ENCODE measurements at regions not wholly inside any gene's neighbourhood (a gene's known extent, or its start where the extent isn't known, plus 50 kb on each side); places are given as distances from the start of the nearest gene placed in this dataset.

DNA sequence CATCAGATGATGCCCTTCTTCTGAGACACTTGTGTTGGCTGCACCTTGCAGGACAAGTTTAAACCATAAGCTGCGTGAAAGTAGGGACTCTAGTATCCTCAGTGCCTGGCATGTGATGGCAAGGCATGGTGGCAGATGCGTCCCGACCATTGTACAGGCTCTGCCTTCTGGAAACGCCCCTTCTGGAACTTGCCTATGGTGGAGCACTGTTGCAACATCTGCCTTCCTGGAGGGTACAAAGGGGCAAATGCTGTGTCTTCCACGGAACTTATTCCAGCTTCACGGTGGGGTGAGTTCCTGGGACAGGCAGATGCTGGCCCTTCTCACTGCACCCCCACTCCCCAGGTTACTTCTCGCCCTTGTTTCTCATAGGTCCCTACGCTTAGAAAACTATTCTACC lies 232.8 kb downstream of the THBS2 start:
- no peaks in the 10 kb centered on the region for H3K4me1 ChIP-seq (ENCODE audit: control insufficient read depth, insufficient read depth, low read length, poor library complexity, severe bottlenecking)
- no peaks in the 10 kb centered on the region for H3K27me3 ChIP-seq (replicated peaks; ENCODE audit: control insufficient read depth, insufficient read depth, low read length, poor library complexity, severe bottlenecking)

DNA sequence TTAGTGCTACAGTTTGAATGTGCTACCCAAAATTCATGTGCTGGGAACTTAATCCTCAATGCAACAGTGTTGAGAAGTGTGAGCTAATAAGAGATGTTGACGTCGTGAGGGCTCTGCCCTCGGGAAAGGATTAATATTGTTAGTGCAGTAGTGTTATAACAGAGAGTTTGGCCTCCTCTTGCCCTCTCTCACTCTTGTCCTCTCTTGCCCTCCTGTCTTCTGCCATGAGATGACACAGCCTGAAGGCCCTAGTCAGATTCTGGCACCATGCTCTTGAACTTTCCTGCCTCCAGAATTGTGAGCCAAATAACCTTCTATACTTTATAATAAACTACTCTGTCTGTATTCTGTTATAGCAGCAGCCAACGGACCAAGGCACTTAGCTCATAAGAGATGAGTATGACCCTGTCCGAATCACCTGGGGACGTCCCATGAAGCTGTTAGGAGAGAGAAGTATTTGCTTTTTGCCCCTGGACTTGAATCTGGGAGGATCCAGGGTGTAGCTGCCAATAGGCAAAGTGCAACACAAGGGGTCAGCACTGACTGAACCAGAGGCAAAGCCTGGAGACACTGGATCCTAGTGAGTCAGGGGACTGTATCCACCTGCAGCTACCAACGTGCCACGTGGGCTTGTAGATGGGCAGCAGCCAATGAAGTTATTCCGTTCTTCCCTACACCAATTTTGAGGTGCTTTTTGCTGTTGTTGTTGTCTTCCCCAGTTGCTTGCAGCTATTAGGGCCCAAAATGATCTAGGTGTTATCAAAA lies 233.7 kb downstream of the THBS2 start:
- H3K36me3 ChIP-seq (ENCODE audit: control insufficient read depth, insufficient read depth, low read length) = no peaks in the 10 kb centered on the region
- DNase-seq = no peak
- H3K27ac ChIP-seq (ENCODE audit: insufficient read depth, low read length, poor library complexity, severe bottlenecking) = no peak overlapping the region
- H3K4me3 ChIP-seq (ENCODE audit: insufficient read depth, low read depth, low read length, poor library complexity, severe bottlenecking) = no peak overlapping the region
- no peaks in the 10 kb centered on the region for H3K4me1 ChIP-seq (ENCODE audit: control insufficient read depth, insufficient read depth, low read length, poor library complexity, severe bottlenecking)
- H3K27me3 ChIP-seq (replicated peaks; ENCODE audit: control insufficient read depth, insufficient read depth, low read length, poor library complexity, severe bottlenecking) = no peaks in the 10 kb centered on the region
- peaks cover 6% of the 10 kb centered on the region for H3K9me3 ChIP-seq (ENCODE audit: control insufficient read depth, low read length)

More for the DNA sequence above, 232.8 kb downstream of the THBS2 start:
- DNase-seq = no peak
- H3K36me3 ChIP-seq (ENCODE audit: control insufficient read depth, insufficient read depth, low read length) = no peaks in the 10 kb centered on the region
- H3K27ac ChIP-seq (ENCODE audit: insufficient read depth, low read length, poor library complexity, severe bottlenecking) = no peak overlapping the region
- no peak overlapping the region for H3K4me3 ChIP-seq (ENCODE audit: insufficient read depth, low read depth, low read length, poor library complexity, severe bottlenecking)
- H3K9me3 ChIP-seq (ENCODE audit: control insufficient read depth, low read length) = peaks cover 6% of the 10 kb centered on the region

- no peaks in the 10 kb centered on the region for H3K4me1 ChIP-seq (ENCODE audit: control insufficient read depth, insufficient read depth, low read length, poor library complexity, severe bottlenecking)
These were observed 234.5 kb downstream of the THBS2 start for GRCh38 chr6:169019111-169019510.

GRCh38 chr6:169016758-169017157 lies 236.9 kb downstream of the THBS2 start:
- H3K4me1 ChIP-seq (ENCODE audit: control insufficient read depth, insufficient read depth, low read length, poor library complexity, severe bottlenecking) = no peaks in the 10 kb centered on the region
- H3K27me3 ChIP-seq (replicated peaks; ENCODE audit: control insufficient read depth, insufficient read depth, low read length, poor library complexity, severe bottlenecking) = no peaks in the 10 kb centered on the region
- no peak overlapping the region for H3K27ac ChIP-seq (ENCODE audit: insufficient read depth, low read length, poor library complexity, severe bottlenecking)
- no peaks in the 10 kb centered on the region for H3K36me3 ChIP-seq (ENCODE audit: control insufficient read depth, insufficient read depth, low read length)
- H3K9me3 ChIP-seq (ENCODE audit: control insufficient read depth, low read length) = peaks cover 6% of the 10 kb centered on the region
- DNase-seq = no peak
- H3K4me3 ChIP-seq (ENCODE audit: insufficient read depth, low read depth, low read length, poor library complexity, severe bottlenecking) = no peak overlapping the region

More at GRCh38 chr6:169019111-169019510, 234.5 kb downstream of the THBS2 start:
- Histone ChIP-seq H3K27ac (ENCODE audit: insufficient read depth, low read length, poor library complexity, severe bottlenecking) (no peak overlapping the region), H3K4me3 (ENCODE audit: insufficient read depth, low read depth, low read length, poor library complexity, severe bottlenecking) (no peak overlapping the region), H3K27me3 (replicated peaks; ENCODE audit: control insufficient read depth, insufficient read depth, low read length, poor library complexity, severe bottlenecking) (no peaks in the 10 kb centered on the region), H3K9me3 (ENCODE audit: control insufficient read depth, low read length) (peaks cover 6% of the 10 kb centered on the region), H3K36me3 (ENCODE audit: control insufficient read depth, insufficient read depth, low read length) (no peaks in the 10 kb centered on the region)
- no peak for DNase-seq

DNA sequence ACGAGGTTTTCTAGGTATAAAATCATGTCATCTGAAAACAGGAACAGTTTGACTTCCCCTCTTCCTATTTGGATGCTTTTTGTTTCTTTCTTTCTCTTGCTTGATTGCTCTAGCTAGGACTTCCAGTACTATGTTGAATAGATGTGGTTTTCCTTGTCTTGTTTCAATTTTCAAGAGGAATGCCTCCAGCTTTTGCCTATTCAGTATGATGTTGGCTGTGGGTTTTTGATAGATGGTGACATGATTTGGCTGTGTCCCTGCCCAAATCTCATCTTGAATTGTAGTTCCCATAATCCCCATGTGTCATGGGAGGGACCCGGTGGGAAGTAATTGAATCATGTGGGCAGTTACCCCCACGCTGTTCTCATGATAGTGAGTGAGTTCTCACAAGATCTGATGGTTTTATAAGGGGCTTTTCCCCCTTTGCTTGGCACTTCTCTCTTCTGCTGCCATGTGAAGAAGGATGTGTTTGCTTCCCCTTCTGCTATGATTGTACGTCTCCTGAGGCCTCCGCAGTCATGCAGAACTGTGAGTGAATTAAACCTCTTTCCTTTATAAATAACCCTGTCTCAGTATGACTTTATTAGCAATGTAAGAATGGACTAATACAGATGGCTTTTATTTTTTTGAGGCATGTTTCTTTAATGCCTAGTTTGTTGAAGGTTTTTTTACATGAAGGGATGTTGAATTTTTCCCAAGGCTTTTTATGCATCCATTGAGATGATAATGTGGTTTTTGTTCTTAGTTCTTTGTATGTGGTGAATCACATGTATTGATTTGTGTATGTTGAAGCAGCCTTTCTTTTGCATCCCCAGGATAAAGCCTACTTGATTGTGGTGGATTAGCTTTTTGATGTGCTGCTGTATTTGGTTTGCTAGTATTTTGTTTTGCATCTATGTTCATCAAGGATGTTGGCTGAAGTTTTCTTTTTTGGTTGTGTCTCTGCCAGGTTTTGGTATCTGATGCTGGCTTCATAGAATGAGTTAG lies 239.1 kb downstream of the THBS2 start:
- H3K27me3 ChIP-seq (replicated peaks; ENCODE audit: control insufficient read depth, insufficient read depth, low read length, poor library complexity, severe bottlenecking) = no peaks in the 10 kb centered on the region
- no peak for DNase-seq
- no peaks in the 10 kb centered on the region for H3K36me3 ChIP-seq (ENCODE audit: control insufficient read depth, insufficient read depth, low read length)

GRCh38 chr6:169009628-169010027 lies 244.0 kb downstream of the THBS2 start:
- H3K27ac ChIP-seq (ENCODE audit: insufficient read depth, low read length, poor library complexity, severe bottlenecking) = no peak overlapping the region
- no peak for DNase-seq
- H3K4me1 ChIP-seq (ENCODE audit: control insufficient read depth, insufficient read depth, low read length, poor library complexity, severe bottlenecking) = no peaks in the 10 kb centered on the region
- no peaks in the 10 kb centered on the region for H3K27me3 ChIP-seq (replicated peaks; ENCODE audit: control insufficient read depth, insufficient read depth, low read length, poor library complexity, severe bottlenecking)
- H3K36me3 ChIP-seq (ENCODE audit: control insufficient read depth, insufficient read depth, low read length) = no peaks in the 10 kb centered on the region
- H3K4me3 ChIP-seq (ENCODE audit: insufficient read depth, low read depth, low read length, poor library complexity, severe bottlenecking) = no peak overlapping the region
- H3K9me3 ChIP-seq (ENCODE audit: control insufficient read depth, low read length) = no peaks in the 10 kb centered on the region

More for the DNA sequence above, 239.1 kb downstream of the THBS2 start:
- Histone ChIP-seq H3K27ac (ENCODE audit: insufficient read depth, low read length, poor library complexity, severe bottlenecking) (no peak overlapping the region), H3K4me3 (ENCODE audit: insufficient read depth, low read depth, low read length, poor library complexity, severe bottlenecking) (no peak overlapping the region), H3K4me1 (ENCODE audit: control insufficient read depth, insufficient read depth, low read length, poor library complexity, severe bottlenecking) (no peaks in the 10 kb centered on the region), H3K9me3 (ENCODE audit: control insufficient read depth, low read length) (peaks cover 6% of the 10 kb centered on the region)

DNA sequence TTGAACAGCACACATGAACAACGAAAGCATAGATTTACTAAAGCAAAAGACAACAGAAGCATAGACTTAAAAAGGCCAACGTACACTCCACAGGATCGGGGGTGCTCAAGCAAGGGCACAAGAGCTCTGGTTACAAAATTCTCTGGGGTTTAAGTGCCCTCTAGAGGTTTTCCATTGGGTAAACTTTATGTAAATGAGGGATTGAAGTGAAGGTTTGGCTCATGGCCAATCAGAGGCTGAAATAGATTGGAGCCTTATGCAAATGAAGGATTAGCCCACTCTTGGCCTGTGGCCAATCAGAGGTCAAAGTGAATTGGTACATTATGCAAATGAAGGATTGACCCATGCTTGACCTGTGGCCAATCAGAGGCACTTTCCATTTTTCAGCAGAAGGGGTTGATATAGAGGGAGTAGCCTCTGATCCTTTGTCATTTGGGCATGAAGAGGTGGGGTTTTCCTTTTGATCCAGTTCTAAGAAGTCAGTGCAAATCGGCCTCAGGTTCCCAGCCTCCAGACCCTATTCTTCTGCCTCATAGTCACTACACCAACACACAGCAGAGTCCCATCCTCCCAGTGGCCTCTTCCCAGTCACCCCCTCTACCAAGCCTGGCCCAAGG lies 244.9 kb downstream of the THBS2 start:
- Histone ChIP-seq H3K4me3 (ENCODE audit: insufficient read depth, low read depth, low read length, poor library complexity, severe bottlenecking) (no peak overlapping the region), H3K9me3 (ENCODE audit: control insufficient read depth, low read length) (no peaks in the 10 kb centered on the region), H3K4me1 (ENCODE audit: control insufficient read depth, insufficient read depth, low read length, poor library complexity, severe bottlenecking) (no peaks in the 10 kb centered on the region), H3K27ac (ENCODE audit: insufficient read depth, low read length, poor library complexity, severe bottlenecking) (no peak overlapping the region), H3K36me3 (ENCODE audit: control insufficient read depth, insufficient read depth, low read length) (no peaks in the 10 kb centered on the region), H3K27me3 (replicated peaks; ENCODE audit: control insufficient read depth, insufficient read depth, low read length, poor library complexity, severe bottlenecking) (no peaks in the 10 kb centered on the region)
- DNase-seq = no peak

DNA sequence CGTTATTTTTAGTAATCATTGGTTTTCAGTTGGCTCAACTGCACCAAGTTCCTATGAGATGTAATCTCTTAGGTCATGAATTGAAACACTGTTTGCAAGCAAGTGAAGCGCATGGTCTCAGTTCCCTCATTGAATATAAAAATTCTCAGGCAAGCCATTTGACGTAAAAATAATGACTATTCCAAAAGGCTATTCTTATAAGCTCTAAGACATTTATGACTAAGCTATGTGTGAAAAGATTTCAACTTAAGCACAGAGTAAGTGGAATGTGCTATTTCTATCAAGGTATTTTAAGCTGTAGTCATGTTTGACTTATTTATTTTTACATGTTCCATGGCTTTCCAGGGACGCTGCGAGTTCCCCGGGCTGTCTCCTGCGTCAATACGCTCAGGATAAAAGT lies 248.5 kb downstream of the THBS2 start:
- Histone ChIP-seq H3K4me3 (ENCODE audit: insufficient read depth, low read depth, low read length, poor library complexity, severe bottlenecking) (no peak overlapping the region), H3K4me1 (ENCODE audit: control insufficient read depth, insufficient read depth, low read length, poor library complexity, severe bottlenecking) (no peaks in the 10 kb centered on the region), H3K27me3 (replicated peaks; ENCODE audit: control insufficient read depth, insufficient read depth, low read length, poor library complexity, severe bottlenecking) (no peaks in the 10 kb centered on the region), H3K36me3 (ENCODE audit: control insufficient read depth, insufficient read depth, low read length) (no peaks in the 10 kb centered on the region), H3K27ac (ENCODE audit: insufficient read depth, low read length, poor library complexity, severe bottlenecking) (no peak overlapping the region), H3K9me3 (ENCODE audit: control insufficient read depth, low read length) (no peaks in the 10 kb centered on the region)
- DNase-seq = no peak

DNA sequence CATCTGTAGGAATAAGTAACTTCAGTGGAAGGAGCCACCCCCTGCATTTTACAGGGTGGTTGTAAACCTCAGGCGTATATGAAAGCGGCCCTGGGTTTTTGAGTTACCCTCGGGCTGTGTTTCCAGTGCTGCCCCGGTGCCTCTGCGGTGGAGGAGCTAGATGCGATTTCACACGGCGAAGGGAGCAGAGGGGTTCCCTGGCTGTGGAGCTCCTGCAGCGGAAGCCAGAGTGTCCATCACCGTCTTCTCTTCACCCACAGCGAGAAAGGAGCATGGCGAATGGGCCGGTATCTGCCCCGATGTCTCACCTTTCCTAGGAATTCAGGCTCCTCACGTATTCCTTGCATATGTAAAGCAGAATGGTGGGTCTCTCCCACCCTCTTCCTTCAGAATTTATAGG lies 253.6 kb downstream of the THBS2 start:
- Histone ChIP-seq H3K9me3 (ENCODE audit: control insufficient read depth, low read length) (no peaks in the 10 kb centered on the region), H3K4me3 (ENCODE audit: insufficient read depth, low read depth, low read length, poor library complexity, severe bottlenecking) (no peak overlapping the region), H3K27me3 (replicated peaks; ENCODE audit: control insufficient read depth, insufficient read depth, low read length, poor library complexity, severe bottlenecking) (no peaks in the 10 kb centered on the region), H3K36me3 (ENCODE audit: control insufficient read depth, insufficient read depth, low read length) (no peaks in the 10 kb centered on the region), H3K4me1 (ENCODE audit: control insufficient read depth, insufficient read depth, low read length, poor library complexity, severe bottlenecking) (no peaks in the 10 kb centered on the region), H3K27ac (ENCODE audit: insufficient read depth, low read length, poor library complexity, severe bottlenecking) (no peak overlapping the region)
- no peak for DNase-seq

All from effector memory CD4-positive, alpha-beta T cell (primary cell).